ENCODE measurements at regions not wholly inside any gene's neighbourhood (a gene's known extent, or its start where the extent isn't known, plus 50 kb on each side); places are given as distances from the start of the nearest gene placed in this dataset.

GRCh38 chr2:236976266-236977062, 109.2 kb upstream of the COPS8 start (continued):
- TF ChIP-seq IRF1 (CRISPR knock-in tag; IDR thresholded peaks at IDR 0.05; ENCODE audit: borderline replicate concordance) (no peak), E2F1 (CRISPR knock-in tag; IDR thresholded peaks at IDR 0.05) (no peak), FOSL1 (tag; conservative IDR thresholded peaks at IDR 0.05) (no peak), CCNT2 (IDR thresholded peaks at IDR 0.05; ENCODE audit: borderline replicate concordance, extremely low read depth, insufficient read length, low read depth, low read length) (no peak), ZNF184 (CRISPR knock-in tag; IDR thresholded peaks at IDR 0.05) (no peak), SREBF1 (IDR thresholded peaks at IDR 0.05; ENCODE audit: borderline replicate concordance, low read depth, low read length) (no peak), EWSR1 (IDR thresholded peaks at IDR 0.05; ENCODE audit: borderline replicate concordance, low read depth, partially characterized antibody) (no peak), MIER1 (IDR thresholded peaks at IDR 0.05; ENCODE audit: low read depth) (no peak)

All from K562 (cell line).